ENCODE measurements at regions not wholly inside any gene's neighbourhood (a gene's known extent, or its start where the extent isn't known, plus 50 kb on each side); places are given as distances from the start of the nearest gene placed in this dataset.
"Not testable (repeated sequence)": the region's sequence is repeated elsewhere in the genome, so short reads cannot be mapped to it uniquely, and the experiment has no call there.

GRCh38 chr20:5492937-5493336 is 117.9 kb downstream of the GPCPD1 start:
- DNase-seq (ENCODE audit: low read depth): no peak

GRCh38 chr20:5491455-5491854 is 119.4 kb downstream of the GPCPD1 start:
- DNase-seq (ENCODE audit: low read depth): no peak

GRCh38 chr20:5489601-5490000 is 121.2 kb downstream of the GPCPD1 start:
- DNase-seq (ENCODE audit: low read depth): no peak

- no peak for DNase-seq (ENCODE audit: low read depth)
These were observed 122.0 kb downstream of the GPCPD1 start for GRCh38 chr20:5488823-5489222.

GRCh38 chr20:5486377-5487054 is 124.3 kb downstream of the GPCPD1 start:
- DNase-seq (ENCODE audit: low read depth): no peak

GRCh38 chr20:5484926-5485325 is 125.9 kb downstream of the GPCPD1 start:
- no peak for DNase-seq (ENCODE audit: low read depth)

- DNase-seq (ENCODE audit: low read depth): no peak
These were observed 126.5 kb downstream of the GPCPD1 start for GRCh38 chr20:5484346-5484745.

GRCh38 chr20:5482791-5483190 is 128.0 kb downstream of the GPCPD1 start:
- DNase-seq (ENCODE audit: low read depth): no peak

GRCh38 chr20:5481872-5482271 is 128.9 kb downstream of the GPCPD1 start:
- DNase-seq (ENCODE audit: low read depth): no peak

- DNase-seq (ENCODE audit: low read depth): no peak
These were observed 129.8 kb downstream of the GPCPD1 start for GRCh38 chr20:5480824-5481600.

- no peak for DNase-seq (ENCODE audit: low read depth)
These were observed 135.9 kb downstream of the GPCPD1 start for GRCh38 chr20:5474646-5475550.

- not testable (repeated sequence) for DNase-seq (ENCODE audit: low read depth)
These were observed 138.9 kb downstream of the GPCPD1 start for GRCh38 chr20:5471866-5472265.

GRCh38 chr20:5471368-5471767 is 139.4 kb downstream of the GPCPD1 start:
- no peak for DNase-seq (ENCODE audit: low read depth)

GRCh38 chr20:5470943-5471342 is 139.9 kb downstream of the GPCPD1 start:
- no peak for DNase-seq (ENCODE audit: low read depth)

- DNase-seq (ENCODE audit: low read depth): no peak
These were observed 140.3 kb downstream of the GPCPD1 start for GRCh38 chr20:5470458-5470857.

- DNase-seq (ENCODE audit: low read depth): no peak
These were observed 141.7 kb downstream of the GPCPD1 start for GRCh38 chr20:5469111-5469510.

- no peak for DNase-seq (ENCODE audit: low read depth)
These were observed 143.7 kb downstream of the GPCPD1 start for GRCh38 chr20:5467086-5467485.

- no peak for DNase-seq (ENCODE audit: low read depth)
These were observed 145.2 kb downstream of the GPCPD1 start for GRCh38 chr20:5465604-5465927.

- no peak for DNase-seq (ENCODE audit: low read depth)
These were observed 145.8 kb downstream of the GPCPD1 start for GRCh38 chr20:5464901-5465603.

GRCh38 chr20:5463007-5463686 is 146.4 kb upstream of the PROKR2 start:
- DNase-seq (ENCODE audit: low read depth): no peak

GRCh38 chr20:5453745-5454144 is 137.0 kb upstream of the PROKR2 start:
- not testable (repeated sequence) for DNase-seq (ENCODE audit: low read depth)

All from activated T-helper 9 cell treated with anti-CD3 and anti-CD28 coated beads, Interleukin-2, amount 50 U/mL, for 16 hours (primary cell).